DOHH2 (cell line): ENCODE measurements at regions not wholly inside any gene's neighbourhood (a gene's known extent, or its start where the extent isn't known, plus 50 kb on each side); places are given as distances from the start of the nearest gene placed in this dataset.

Experiments used
- EZH2phosphoT487 ChIP-seq: fragments of 200-600 bp; sonication (generic); IDR thresholded peaks from 2 replicates; pipeline ENCODE4 v1.6.1; 2017; ENCODE audit warnings: borderline replicate concordance, mild to moderate bottlenecking, antibody characterized with exemption, low read length, moderate library complexity, mixed read lengths
- TF ChIP-seq, protein P1 (sequence below): fragments of 200-600 bp; sonication (generic); IDR thresholded peaks from one replicate; pipeline ENCODE4 v1.5.1; 2014; ENCODE audit warnings: antibody characterized with exemption, mild to moderate bottlenecking, low read depth, low read length; ENCODE audit not compliant: poor library complexity, severe bottlenecking

DNA sequence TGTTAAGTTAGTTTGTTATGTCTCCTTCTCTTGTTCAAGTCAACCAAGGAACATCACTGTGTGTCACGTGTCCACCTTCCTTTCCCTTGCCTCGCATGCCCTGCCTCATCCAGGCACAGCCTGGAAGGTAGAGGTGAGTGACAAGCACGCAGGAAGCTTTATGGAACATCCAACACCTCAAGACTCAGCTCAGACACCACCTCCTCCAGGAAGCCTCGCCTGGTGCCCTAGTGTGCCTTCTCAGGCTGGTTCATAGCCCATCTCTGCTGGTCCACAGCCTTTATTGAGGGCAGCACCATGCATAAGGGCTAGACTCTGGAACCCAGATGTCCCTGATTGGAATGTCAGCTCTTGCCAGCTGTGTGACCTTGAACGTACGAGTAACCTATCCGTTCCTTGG lies 224.3 kb downstream of the ANKRD60 start:
- TF ChIP-seq, protein P1, sequence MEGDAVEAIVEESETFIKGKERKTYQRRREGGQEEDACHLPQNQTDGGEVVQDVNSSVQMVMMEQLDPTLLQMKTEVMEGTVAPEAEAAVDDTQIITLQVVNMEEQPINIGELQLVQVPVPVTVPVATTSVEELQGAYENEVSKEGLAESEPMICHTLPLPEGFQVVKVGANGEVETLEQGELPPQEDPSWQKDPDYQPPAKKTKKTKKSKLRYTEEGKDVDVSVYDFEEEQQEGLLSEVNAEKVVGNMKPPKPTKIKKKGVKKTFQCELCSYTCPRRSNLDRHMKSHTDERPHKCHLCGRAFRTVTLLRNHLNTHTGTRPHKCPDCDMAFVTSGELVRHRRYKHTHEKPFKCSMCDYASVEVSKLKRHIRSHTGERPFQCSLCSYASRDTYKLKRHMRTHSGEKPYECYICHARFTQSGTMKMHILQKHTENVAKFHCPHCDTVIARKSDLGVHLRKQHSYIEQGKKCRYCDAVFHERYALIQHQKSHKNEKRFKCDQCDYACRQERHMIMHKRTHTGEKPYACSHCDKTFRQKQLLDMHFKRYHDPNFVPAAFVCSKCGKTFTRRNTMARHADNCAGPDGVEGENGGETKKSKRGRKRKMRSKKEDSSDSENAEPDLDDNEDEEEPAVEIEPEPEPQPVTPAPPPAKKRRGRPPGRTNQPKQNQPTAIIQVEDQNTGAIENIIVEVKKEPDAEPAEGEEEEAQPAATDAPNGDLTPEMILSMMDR: no peak
- TF ChIP-seq EZH2phosphoT487: no peak
